GM21786 (cell line): ENCODE measurements at regions not wholly inside any gene's neighbourhood (a gene's known extent, or its start where the extent isn't known, plus 50 kb on each side); places are given as distances from the start of the nearest gene placed in this dataset.
"Not testable (repeated sequence)": the region's sequence is repeated elsewhere in the genome, so short reads cannot be mapped to it uniquely, and the experiment has no call there.

Experiments
- ATAC-seq: cut with Tn5 transposase; IDR thresholded peaks from one replicate; pipeline ENCODE4 v1.9.1; 2021; ENCODE audit not compliant: unreplicated experiment

DNA sequence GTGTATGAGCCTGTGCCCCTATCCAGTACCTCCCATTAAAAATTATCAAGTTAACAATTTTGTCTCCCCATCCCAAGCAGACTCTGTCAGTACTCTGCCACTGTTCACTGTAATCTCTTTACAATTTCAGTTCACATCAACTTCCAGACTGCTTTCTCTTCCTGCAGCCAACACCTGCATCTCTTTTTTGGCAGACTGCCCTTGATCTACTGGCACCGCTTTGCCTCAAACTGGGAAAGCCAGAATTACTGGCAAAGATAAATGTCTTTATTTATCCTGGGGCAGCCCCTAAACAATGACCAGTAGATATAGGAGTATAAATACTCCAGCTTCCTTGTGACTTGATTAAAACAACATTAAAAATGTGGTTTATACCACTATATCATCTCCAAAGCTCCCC lies 494.1 kb downstream of the ZNF385D start:
- ATAC-seq = no peak

DNA sequence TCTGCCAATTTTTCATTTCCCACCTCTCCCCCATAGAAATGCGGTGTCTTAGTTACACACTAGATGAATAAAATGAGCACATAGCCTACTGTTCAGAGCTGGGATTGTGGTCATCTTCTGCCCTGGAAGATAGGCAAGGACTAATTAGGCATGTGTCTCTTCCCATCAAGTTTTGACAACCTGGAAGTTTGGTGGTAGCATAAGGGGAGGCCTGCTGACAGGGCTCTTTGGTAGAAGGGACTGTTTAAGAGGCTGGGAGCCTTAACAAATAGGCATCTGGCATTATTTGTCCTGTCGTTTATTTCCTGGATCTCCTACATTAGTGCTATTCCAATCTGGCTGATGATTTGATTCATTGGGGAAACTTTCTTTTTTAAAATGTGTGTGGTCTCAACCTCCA lies 512.3 kb downstream of the ZNF385D start:
- no peak for ATAC-seq

DNA sequence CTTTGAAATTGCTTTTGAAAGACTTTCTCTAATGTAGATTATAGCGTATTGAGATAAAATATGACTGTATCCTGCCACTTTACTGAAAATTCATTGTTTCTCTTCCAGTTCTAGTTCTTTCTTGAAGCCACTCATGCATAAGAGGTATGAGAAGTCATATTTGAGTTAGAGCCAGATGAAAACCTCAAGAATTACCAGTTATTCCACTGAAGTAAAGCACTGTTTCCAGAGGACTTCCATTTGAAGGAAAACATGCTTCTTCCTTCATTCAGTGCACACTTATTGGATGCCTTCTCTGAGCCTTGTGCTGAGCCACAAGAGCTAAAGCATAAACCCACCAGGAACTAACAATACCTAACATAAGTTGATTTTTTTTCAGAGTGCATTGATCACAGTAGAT lies 513.4 kb downstream of the ZNF385D start:
- no peak for ATAC-seq

DNA sequence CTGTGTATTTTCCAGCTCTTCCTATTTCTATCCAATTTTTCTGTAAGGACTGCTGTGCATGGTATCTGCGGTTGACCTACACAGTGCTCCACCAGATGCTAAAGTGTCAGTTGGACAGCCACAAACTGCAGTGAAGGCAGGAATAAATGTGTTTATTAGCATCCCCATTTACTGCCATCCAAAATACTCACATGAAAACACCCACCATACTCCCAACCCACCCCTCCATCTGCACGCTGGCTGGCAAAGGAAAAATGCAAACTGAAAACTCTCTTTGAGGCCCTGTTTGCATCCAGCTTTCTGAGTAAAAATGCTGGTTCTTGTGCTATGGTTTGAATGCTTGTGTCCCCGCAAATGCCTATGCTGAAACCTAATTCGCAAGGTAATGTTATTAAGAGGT lies 515.5 kb downstream of the ZNF385D start:
- no peak for ATAC-seq

DNA sequence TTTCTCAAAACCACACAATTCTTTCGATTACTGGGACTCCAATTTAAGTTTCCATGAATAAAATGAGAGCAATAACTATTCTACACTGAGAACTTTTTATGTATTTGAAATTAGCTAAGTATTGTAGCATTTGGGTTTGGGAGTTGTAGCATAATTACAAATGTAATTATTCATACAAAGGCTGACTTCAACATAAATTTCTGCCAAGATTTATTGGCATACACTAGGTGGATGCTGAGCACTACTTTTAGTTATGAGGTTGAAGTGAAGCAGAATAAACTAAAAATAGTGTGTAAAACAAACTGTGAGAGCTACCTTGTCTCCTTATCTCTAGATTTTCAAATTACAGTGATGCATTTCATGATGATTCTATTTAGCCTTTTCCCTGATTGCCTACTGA lies 516.1 kb downstream of the ZNF385D start:
- no peak for ATAC-seq

DNA sequence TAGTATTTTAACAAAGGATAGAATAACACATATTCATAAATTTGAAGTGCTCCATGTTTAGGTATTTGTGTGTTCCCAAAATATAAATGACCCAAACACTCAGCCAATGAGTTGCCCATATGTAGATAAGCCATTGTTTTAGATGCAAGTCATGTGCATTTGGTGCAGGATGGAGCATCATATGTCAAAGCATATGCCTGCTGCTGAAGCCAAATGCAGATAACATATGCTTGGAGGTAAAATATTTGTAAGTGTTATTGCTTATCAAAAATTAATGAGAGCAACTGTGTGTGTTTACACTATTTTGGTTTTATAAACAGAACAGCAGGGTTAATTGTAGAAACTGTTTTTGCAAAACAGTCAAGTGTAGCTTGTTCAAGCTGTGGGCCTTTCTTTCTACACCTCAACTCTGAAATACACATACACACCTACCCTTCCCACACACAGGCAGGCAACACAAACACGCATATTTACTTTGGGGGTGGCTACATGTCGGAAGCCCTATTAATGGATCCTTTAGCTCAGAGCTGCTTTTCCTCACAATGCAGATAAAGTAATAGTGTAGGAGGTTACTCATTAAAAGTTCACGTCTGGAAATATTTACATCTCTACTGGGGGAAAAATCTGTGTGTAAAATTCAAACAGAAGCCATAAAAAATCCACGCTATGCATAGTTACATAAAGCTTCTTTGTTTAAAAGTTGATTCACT lies 521.4 kb downstream of the ZNF385D start:
- no peak for ATAC-seq

DNA sequence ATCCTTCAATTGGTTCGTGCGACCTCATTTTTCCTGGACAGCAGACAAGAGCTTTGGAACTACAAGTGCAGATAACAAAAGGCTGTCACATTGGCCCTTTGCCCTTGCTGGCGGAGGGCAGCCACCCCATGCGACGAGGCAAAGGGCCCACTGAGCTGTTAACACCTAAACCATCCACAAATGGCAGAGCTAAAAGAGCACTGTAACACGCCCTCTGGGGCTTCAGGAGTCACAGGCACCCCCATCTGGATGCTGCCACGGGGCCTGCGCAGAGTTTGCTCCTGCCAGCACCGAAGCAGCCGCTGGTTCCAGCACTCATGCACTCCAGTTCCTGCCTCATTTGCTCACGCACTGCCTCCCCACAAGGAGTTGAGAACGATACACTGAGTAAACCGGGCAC lies 524.9 kb downstream of the ZNF385D start:
- no peak for ATAC-seq

DNA sequence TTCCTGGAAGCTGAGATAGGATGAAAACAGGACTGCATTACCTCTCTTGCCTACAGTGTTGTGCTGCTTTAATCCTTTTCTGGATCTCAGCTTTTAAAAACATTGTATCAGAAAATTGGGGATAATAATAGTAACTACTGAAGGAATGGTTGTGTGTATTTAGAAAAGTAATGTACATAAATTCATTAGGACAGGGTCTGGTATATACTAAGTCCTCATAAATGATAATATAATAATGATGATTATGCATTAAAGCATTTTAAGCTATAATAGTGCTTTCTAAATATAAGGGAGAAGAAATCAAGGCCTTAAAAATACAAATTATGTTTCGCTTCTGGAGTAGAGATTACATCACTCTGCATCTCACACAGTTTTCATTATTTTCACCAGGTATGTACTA lies 530.1 kb downstream of the ZNF385D start:
- ATAC-seq = no peak

DNA sequence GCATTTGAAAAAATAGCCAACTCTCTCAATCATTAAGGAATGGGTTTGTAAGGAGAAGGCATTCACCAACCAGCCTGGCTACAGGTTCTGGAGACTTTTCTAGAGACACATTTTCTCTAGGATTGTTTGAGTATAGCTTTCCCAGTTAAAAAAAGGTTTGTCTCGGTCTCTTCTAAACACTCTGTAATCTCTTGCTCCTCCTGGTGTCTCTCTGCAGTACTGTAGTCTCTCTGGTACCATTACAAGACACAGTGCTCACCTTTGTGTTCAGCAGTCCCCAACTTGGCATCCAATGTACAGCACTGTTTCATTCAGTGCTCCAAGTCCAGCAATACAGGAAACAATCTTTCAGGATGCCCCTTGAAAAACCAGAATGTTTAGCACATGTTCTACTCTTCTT lies 534.4 kb downstream of the ZNF385D start:
- ATAC-seq = no peak

DNA sequence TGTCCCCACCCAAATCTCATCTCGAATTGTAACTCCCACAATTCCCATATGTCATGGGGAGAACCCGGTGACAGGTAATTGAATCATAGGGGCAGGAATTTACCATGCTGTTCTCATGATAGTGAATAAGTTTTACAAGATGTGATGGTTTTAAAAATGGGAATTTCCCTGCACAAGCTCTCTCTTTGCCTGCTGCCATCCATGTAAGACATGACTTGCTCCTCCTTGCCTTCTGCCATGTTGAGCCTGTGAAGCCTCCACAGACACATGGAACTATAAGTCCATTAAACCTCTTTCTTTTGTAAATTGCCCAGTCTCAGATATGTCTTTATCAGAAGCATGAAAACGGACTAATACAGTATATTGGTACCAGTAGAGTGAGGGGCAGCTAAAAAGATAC lies 546.9 kb downstream of the ZNF385D start:
- not testable (repeated sequence) for ATAC-seq

DNA sequence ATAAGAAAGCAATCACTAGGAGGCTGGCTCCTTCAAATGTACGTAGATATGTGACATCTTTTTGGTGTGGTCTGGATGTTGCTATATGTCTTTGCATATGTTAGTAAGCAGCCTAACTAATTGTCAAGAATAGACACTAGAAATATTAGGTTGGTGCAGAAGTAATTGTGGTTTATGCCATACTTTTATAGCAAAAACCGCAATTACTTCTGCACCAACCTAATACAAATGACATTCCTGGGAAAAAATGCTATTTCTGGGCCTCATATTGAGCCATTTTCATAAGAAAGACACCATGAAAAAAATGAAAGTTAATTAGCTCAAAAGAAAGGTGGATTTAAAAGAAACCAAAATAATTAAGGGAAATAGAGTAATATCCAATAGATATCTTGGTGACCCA lies 555.8 kb downstream of the ZNF385D start:
- no peak for ATAC-seq

DNA sequence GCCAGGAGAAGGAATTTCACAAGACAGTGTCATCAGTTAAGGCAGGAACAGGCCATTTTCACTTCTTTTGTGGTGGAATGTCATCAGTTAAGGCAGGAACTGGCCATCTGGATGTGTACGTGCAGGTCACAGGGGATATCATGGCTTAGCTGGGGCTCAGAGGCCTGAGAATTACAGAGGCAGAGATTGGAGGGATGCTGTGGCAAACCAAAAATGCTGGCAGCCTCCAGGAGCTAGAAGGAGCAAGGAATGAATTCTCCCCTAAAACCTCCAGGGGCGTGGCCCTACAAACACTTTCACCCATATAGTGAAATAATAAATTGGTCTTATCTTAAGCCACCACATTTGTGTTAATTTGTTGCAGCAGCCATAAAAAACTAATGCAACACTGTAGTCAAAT lies 557.0 kb downstream of the ZNF385D start:
- ATAC-seq = not testable (repeated sequence)

DNA sequence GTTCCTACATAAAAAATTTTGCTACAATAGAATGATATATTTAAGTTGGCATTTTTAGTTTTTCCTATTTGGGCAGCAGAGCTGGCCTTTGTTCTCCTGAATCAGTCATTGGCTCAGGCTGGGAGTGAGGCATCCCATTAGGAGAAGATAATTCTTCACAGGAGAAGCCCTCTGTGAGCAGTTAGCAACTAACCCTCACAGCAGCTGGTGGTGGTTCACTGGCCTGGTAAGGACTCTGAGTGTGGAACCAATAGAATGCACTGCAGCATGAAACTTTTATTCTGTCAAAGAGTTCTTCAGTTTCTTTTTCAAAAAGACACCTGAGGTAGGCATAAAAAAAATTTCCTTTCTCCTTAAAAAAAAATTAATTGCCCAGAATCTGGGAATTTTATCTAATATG lies 562.6 kb downstream of the ZNF385D start:
- ATAC-seq = no peak

DNA sequence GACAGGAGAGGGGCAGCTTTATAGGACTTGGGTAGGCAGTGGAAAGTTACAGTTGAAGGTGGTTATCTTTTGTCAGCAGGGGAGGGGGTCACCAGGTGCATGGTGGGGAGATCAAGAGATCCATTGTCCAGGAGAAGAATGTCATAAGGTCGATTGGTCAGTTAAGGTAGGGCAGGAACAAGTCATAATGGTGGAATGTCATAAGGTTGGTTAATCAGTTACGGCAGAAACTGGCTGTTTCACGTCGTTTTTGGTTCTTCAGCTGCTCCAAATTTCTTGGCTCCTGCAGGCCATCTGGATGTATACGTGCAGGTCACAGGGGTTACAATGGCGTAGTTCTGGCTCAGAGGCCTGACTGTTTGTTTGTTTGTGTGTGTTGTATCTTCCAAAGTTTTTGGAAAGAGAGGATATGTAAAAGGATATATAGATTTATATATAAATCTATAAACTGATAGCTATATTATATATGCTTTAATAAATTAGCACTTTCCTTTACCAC lies 565.1 kb downstream of the ZNF385D start:
- ATAC-seq = no peak

DNA sequence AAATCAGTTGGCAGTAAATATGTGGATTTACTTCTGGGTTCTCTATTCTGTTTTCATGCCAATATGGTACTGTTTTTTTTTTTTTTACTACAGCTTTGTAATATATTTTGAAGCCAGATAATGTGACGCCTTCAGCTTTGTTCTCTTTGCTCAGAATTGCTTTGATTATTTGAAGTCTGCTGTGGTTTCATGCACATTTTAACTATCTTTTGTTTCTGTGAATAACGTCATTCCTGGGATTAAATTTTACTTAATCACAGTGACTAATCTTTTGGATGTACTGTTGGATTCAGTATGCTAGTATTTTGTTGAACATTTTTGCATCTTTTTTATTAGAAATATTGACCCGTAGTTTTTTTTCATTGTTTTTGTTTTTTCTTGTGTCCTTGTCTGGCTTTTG lies 576.5 kb downstream of the ZNF385D start:
- no peak for ATAC-seq

DNA sequence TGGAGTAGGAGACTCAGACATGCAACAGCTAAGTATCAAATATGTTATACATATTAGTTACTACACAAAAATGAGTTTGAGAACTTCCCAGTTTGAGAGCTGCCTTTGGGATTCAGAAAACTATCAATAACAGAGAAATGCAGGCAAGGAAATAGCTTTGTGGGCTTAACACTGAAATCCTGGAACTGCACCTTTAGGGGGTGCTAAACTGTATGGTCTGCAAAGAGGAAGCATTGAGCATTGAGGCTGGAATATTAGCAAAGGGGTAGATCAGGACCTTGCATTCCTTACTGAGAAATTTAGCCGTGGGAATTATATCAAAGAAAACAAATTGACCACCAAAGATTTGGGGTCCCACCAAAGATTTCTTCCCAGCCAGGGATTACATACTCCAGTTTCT lies 580.0 kb downstream of the ZNF385D start:
- ATAC-seq = peak; percentile 56

DNA sequence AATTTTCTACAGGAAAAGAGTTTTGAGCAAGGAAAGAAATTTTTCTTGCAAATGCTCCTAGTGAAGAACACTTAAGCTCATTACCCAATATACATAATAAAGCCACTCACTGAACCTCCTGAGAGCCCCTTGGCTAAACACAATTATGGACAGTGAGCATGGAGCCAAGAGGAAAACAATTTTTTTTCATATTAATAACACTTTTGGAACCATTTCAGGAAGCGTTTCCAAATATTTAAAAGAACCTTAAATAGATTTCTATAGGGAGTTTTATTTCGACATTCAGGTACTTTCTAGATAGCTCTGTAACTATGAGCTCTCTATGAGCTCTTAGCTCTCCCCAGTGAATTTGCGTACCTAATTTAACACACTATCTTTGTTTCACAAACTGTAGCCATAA lies 581.1 kb downstream of the ZNF385D start:
- ATAC-seq = no peak

DNA sequence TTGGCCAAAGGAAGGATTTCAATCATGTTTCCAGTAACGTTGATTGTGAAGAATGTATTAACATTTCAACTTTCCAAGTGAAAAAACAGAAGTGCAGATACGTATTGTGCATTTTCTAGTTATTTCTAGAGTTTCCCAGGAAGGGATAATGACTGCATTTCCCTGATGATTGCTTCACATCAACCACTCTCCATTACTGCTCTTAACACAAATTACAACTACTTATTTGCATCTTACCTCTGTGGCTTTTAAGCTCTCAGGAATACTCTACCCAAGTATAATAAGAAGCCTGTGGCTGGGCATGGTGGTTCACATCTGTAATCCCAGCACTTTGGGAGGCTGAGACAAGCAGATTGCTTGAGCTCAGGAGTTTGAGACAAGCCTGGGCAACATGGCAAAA lies 582.5 kb downstream of the ZNF385D start:
- no peak for ATAC-seq

DNA sequence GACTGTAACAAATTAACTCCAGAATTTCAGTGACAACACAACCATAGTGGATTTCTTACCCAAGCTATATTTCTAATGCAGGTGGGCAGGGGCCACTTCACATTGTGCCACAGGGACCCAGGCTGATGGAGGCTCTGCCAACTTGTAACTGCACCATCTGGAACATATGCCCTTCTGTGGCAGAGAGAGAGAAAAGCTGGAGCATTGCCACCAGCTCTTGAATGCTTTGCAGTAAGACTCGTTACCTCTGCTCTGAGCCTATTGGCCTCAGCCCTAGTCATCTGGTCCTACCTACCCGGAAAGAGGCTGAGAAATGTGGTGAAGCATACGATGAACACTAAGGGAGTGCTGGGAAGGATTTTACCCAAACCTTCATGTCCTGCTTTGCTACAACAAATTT lies 587.1 kb downstream of the ZNF385D start:
- ATAC-seq = no peak

DNA sequence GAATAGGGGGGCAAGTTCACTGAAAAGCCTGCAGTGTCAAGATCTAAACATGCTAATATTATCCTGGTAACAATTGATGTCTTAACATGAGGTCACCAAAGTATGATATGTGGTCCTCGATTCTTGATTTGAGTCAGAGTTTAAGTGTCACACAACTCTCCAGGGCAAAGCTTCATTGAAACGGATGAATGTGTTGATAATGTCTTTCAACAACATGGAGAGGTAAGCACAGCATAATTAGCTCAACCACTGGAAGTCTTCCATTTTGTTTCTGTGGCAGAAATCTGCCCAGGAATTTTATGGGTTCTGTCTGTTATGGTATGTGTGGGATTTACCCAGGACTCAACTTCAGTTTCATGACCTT lies 591.5 kb downstream of the ZNF385D start:
- no peak for ATAC-seq

DNA sequence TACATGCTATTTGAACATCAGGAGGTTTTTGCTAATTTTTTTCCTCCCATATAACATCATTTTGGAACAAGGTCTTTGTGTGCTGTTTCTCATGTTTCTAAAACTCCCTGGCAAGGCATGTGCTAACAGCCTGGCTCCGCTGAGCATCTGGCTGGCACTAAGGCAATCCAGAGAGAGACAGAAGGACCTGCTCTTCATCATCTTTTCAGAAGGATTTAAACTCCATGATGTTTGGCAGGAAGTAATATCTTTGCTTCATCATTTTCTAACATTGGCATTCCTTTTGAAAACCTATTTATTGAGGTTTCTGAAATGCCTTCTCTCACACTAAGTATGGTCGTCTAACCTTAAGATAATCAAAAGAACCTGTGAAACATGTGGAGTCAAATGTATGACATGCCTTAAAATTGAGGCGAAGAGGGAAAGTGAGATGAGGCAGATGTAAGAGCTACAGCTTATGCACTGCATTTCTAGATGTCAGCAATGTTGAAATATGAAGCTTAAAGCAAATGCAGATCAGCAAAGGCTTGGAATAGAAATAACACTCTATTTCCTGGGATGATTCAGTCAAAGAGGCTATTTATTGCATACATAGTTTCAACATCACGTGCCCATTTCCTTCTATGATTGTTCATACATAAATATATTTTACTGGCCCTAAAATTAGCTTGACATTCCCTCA lies 592.0 kb downstream of the ZNF385D start:
- no peak for ATAC-seq

DNA sequence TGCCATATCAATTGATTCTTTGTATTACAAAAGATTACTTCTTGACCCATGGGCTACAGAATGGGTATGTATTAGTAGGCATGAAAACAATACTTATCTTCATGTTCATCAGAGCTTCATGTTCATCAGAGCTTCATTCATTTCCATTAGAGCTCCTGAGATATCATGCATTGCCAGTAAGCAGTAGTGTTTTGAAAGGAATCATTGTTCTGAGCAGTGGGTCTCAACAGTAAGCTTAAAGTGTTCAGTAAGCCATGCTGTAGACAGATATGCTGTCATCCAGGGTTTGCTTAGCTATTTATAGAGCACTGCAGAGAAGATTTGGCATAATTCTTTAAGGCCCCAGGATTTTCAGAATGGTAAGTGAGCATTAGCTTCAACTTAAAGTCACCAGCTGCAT lies 596.1 kb downstream of the ZNF385D start:
- no peak for ATAC-seq

DNA sequence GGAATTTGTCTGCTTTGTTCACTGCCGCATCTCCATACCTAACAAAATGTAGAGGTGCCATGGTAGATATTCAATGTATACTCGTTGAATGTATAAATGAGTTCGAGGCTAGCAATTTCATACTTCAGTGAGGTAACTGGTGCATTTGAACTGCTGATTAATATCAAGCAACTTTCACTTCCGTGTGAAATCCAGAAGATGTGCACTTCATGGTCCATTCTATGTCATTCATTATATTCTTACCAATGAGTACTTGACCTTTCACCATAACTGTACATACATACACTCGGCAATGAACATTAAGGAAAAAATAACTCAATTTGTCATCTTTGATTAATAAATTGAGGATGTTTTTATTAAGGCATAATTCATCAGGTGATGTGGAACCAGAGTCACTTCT lies 598.5 kb downstream of the ZNF385D start:
- ATAC-seq = no peak
